ENCODE measurements at regions not wholly inside any gene's neighbourhood (a gene's known extent, or its start where the extent isn't known, plus 50 kb on each side); places are given as distances from the start of the nearest gene placed in this dataset.

- FAIRE-seq (no peak), ATAC-seq (peak; percentile 57 to 72 (median 64)), DNase-seq (peak in 2 of 6 donors; percentile 33 to 47)
- Histone ChIP-seq H3K9me3 (no peaks in the 10 kb centered on the region), H3K36me3 (no peaks in the 10 kb centered on the region), H3K4me3 (peak overlapping the region in 1 of 4 donors; percentile 24), H3K4me1 (peaks cover 17 to 25% (median 17%) of the 10 kb centered on the region in 3 donors), H3K27ac (peak overlapping the region in 2 of 4 donors; percentile 39 to 48), H3K27me3 (no peaks in the 10 kb centered on the region)
- TF ChIP-seq, protein P1, sequence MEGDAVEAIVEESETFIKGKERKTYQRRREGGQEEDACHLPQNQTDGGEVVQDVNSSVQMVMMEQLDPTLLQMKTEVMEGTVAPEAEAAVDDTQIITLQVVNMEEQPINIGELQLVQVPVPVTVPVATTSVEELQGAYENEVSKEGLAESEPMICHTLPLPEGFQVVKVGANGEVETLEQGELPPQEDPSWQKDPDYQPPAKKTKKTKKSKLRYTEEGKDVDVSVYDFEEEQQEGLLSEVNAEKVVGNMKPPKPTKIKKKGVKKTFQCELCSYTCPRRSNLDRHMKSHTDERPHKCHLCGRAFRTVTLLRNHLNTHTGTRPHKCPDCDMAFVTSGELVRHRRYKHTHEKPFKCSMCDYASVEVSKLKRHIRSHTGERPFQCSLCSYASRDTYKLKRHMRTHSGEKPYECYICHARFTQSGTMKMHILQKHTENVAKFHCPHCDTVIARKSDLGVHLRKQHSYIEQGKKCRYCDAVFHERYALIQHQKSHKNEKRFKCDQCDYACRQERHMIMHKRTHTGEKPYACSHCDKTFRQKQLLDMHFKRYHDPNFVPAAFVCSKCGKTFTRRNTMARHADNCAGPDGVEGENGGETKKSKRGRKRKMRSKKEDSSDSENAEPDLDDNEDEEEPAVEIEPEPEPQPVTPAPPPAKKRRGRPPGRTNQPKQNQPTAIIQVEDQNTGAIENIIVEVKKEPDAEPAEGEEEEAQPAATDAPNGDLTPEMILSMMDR (IDR thresholded peaks at IDR 0.05): no peak
- WGBS, 2 donors: 42 to 46% methylated on average over 14 of the region's 14 CpGs
- intact Hi-C loops (cut with DNase I): loop anchor here in 2 of 3 donors (10.0 kb wide), 4 partner anchors 68 to 468 kb away; partner anchors contain the start of gene ELL2 (in 2 of the 2)
These were observed 100.3 kb downstream of the PCSK1 start for GRCh38 chr5:96332535-96333366.

GRCh38 chr5:96331681-96332361, 101.2 kb downstream of the PCSK1 start:
- no peak for FAIRE-seq
- TF ChIP-seq, protein P1 (IDR thresholded peaks at IDR 0.05): no peak

GRCh38 chr5:96331210-96331609, 101.8 kb downstream of the PCSK1 start:
- 41 to 44% methylated on average over 3 of the region's 3 CpGs for WGBS, 2 donors
- DNase-seq (no peak), FAIRE-seq (no peak), ATAC-seq (peak in 1 of 4 donors; percentile 16)
- H3K4me3 ChIP-seq: no peak overlapping the region
- peaks cover 14 to 22% (median 16%) of the 10 kb centered on the region in 3 donors for H3K4me1 ChIP-seq
- TF ChIP-seq, protein P1 (IDR thresholded peaks at IDR 0.05): no peak
- no peaks in the 10 kb centered on the region for H3K27me3 ChIP-seq
- H3K27ac ChIP-seq: no peak overlapping the region
- H3K9me3 ChIP-seq: no peaks in the 10 kb centered on the region
- intact Hi-C loops (cut with DNase I): loop anchor here in 2 of 3 donors (10.0 kb wide), 4 partner anchors 66 to 466 kb away; partner anchors contain the start of gene ELL2 (in 2 of the 2)
- no peaks in the 10 kb centered on the region for H3K36me3 ChIP-seq

More at GRCh38 chr5:96331681-96332361, 101.2 kb downstream of the PCSK1 start:
- peaks cover 14 to 23% (median 17%) of the 10 kb centered on the region in 3 donors for H3K4me1 ChIP-seq
- H3K36me3 ChIP-seq: no peaks in the 10 kb centered on the region
- intact Hi-C loops (cut with DNase I): loop anchor here in 2 of 3 donors (10.0 kb wide), 4 partner anchors 67 to 467 kb away; partner anchors contain the start of gene ELL2 (in 2 of the 2)
- ATAC-seq (peak in 3 of 4 donors; percentile 13 to 37 (median 34)), DNase-seq (no peak)
- no peak overlapping the region for H3K4me3 ChIP-seq
- H3K9me3 ChIP-seq: no peaks in the 10 kb centered on the region
- H3K27ac ChIP-seq: peak overlapping the region in 2 of 4 donors; percentile 39 to 48
- WGBS, 2 donors: 26 to 31% methylated on average over 2 of the region's 2 CpGs
- no peaks in the 10 kb centered on the region for H3K27me3 ChIP-seq

DNA sequence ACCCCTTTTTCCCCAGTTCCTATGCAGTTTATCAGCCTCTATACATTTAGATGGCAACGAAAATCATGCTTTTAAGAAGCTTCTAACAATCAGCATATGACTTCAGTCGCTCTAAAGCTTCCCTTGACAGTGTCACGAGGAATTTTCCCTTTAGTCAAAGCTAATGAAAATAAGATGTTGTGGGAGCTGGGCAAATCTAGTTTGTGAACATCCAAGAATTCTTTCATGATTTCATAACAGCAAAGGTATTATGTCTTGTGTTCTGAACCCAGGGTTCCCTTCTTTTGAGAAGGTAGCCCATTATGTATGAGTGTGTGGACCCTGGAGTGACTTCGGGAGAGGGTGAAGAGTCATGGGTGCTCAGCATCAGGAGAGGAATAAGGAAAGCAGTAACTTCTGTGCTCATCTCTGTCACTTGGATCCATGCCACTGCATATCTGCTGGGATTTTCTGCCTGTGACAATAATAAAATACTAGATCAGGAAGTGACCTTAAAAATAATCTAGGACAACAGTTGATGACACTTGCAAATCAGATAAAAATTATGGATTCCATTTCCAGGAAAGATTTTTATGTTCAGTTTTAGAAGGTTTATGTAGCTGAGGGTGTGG, 102.4 kb downstream of the PCSK1 start:
- FAIRE-seq: no peak
- WGBS, 2 donors: 94 to 97% methylated on average over 4 of the region's 4 CpGs
- TF ChIP-seq, protein P1 (IDR thresholded peaks at IDR 0.05): no peak
- ATAC-seq: no peak
- no peak for DNase-seq
- Histone ChIP-seq H3K27ac (no peak overlapping the region), H3K9me3 (no peaks in the 10 kb centered on the region), H3K4me3 (no peak overlapping the region), H3K4me1 (peaks cover 10 to 18% (median 11%) of the 10 kb centered on the region in 3 donors), H3K27me3 (no peaks in the 10 kb centered on the region), H3K36me3 (no peaks in the 10 kb centered on the region)
- intact Hi-C loops (cut with DNase I): loop anchor here in 2 of 3 donors (10.0 kb wide), 4 partner anchors 66 to 466 kb away; partner anchors contain the start of gene ELL2 (in 2 of the 2)

Data from pancreas (tissue), 10 donors.